HG03064 (cell line): ENCODE measurements at regions not wholly inside any gene's neighbourhood (a gene's known extent, or its start where the extent isn't known, plus 50 kb on each side); places are given as distances from the start of the nearest gene placed in this dataset.
"Not testable (repeated sequence)": the region's sequence is repeated elsewhere in the genome, so short reads cannot be mapped to it uniquely, and the experiment has no call there.

Source experiments
- ATAC-seq: cut with Tn5 transposase; IDR thresholded peaks from one replicate; pipeline ENCODE4 v1.9.1; 2021; ENCODE audit warnings: low read depth; ENCODE audit not compliant: unreplicated experiment

- no peak for ATAC-seq
These were observed 183.2 kb upstream of the MAP3K1 start for GRCh38 chr5:56632199-56632598.

DNA sequence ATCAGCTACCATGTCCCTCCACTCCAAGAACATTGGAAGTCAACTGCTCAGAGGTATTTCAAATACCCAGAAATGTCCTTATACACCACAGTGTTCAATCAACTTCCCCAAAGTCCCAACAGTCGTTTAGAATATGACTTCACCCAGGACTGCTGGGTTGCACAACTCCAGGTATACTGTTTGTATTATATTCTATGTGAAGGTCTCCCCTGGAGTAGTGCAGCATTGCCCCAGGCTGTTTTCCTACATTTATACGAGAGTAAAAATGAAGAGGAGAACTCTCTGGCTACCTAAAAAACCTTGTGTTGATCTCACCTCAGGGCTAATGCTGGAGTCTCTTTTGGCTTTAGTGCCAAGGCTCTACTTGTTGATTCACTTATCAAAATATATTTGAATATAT is 183.6 kb upstream of the MAP3K1 start:
- ATAC-seq = no peak

DNA sequence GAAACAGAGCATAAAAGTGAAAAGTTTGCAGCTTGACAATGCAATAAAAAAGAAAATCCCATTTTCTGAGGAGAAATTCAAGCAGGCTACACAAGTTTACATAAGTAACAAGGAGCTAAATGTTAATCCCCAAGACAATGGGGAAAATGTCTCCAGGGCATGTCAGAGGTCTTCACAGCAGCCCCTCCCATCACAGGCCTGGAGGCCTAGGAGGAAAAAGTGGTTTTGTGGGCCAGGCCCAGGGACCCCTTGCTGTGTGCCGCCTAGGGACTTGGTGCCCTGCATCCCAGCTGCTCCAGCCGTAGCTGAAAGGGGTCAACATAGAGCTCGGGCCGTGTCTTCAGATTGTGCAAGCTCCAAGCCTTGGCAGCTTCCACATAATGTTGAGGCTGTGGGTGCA is 186.7 kb upstream of the MAP3K1 start:
- ATAC-seq = not testable (repeated sequence)

DNA sequence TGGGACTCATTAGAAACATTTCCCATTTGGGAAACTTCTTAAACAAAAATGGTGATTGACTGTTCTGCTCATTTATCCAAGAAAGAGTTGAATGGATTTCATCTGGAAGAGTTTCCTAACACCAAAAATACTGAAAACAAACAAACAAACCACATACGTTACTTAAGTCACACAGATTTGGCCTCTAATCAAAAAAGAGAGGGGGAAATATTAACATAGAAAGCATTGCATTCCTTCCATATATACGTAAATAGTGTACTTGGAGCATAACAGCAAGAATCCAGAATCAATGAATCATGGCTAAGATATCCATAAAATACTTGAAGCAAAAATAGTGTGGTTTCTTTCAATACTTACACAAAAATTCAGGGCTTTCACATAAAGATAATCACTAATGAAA is 189.8 kb upstream of the MAP3K1 start:
- no peak for ATAC-seq

DNA sequence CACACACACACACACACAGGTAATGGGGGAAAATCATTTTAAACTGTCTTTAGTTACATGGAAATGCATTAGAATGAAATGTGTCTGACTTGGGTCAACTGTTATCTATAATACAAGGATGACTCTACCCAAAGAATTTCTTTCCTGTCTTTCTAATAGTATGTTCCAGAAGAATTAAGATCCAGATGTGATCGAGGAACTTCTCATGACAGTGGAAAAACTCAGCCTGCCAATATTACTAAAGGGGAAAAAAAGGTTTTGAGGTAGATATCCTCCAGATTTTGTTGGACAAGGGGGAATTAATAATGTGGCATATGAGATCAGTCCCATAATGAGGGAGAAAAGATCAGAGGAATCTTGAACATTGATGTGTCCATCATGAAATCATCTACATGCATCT is 190.6 kb upstream of the MAP3K1 start:
- ATAC-seq = no peak

DNA sequence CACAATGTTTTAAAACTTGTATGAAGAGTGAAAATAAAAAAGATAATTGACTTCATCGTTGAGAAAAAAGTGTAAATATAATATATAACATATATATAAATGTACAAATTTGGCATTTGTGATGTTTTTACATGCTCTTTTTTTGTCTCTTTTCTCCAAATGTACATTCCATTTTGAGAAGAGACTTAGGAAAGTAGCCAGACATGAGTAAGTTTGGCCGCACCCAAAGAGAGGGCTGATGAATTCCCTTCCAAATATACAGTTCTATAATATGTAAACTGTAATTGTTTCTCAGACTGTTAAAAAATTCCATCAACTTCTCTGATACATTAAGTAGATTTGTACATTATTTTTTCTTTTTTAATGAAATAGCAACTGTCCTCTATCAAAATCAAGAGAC is 193.2 kb upstream of the MAP3K1 start:
- ATAC-seq = no peak

DNA sequence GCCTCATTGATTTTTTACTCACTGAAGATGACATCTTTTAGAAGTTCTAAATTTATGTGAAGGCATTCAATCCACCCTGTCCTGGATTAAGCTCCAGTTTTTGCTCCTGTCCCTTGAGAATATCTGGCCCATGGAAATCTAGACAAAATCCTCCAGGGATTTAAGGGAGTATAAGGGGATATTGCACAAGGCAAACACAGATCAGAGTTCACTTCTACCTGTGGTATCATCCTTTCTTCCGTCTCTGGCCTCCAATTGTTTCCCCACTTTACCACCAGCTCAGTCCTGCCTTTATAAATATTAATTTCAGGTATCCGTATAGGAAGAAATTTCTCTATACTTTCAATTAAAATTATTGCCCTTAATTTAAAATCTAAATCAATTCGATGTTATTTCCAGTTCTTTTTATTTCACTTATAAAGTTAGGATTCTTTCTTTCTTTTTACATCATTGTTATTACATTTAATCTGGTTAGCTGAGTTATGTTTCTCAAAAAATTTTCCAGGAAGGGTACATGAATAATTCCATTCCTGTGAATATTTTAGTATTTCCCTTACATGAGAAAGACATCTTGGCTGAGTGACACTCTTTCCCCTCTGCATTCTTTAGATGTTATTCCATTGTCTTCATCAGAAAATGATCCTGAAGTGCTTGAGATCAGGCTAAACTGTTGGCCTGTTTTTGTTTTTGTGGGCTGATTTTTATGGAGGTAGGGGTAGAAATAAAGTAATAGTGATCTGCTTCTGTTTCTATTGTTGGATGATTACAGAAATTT is 194.3 kb upstream of the MAP3K1 start:
- no peak for ATAC-seq

DNA sequence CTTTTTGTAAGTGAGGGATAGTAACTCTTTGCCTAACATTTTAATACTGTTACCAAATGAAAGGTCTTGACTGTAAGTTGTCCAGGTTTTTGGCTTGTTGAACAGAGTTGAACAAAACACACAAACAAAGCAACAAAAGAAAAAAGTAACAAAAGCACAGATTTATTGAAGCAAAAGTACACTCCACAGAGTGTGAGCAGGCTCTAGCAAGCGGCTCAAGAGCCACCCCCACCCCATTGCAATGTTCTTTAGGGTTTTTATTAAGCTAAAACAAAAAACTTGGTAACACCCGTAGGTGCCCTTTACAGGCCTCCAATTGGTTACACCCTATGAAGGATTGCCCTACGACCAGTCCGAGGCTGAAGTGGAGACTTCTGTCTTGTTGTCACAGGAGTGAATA is 197.4 kb upstream of the MAP3K1 start:
- no peak for ATAC-seq

- no peak for ATAC-seq
These were observed 198.7 kb upstream of the MAP3K1 start for GRCh38 chr5:56616454-56617160.

DNA sequence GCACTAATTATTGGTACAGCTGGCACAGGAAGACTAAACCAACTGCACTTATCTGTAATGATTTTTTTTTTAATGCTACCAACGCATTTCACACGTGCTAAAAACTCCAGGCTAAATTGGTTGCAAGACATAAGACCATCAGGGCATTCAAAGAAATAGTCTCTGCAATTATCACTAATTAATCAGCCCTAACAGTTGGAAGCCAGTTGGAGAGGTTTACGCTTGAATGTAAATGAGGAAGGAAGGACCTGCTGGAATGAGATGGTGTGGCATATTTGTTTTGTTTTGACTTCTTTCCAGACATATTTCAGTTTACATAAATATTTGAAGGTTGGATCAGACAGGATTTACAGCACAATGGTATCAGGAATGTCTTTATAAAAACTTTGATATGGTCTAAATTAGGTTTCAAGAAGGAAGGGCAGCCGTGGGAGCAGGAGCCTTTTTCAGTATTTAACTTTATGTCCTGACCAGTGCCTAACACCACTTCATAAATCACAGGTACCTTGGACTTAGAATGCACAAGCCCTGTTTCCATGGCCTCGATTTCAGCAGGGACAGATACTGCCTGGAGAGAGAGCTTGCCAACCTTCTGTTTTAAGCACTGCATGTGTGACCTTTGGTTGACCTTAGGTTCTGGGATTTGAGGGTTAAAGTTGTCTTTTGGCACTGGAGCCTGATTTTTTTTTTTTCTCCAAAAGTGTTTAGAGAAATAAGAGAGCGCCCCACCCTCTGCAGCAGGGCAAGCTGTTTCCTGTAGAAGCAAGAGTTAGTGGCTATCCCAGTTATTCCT is 199.8 kb upstream of the MAP3K1 start:
- ATAC-seq = no peak

- no peak for ATAC-seq
These were observed 202.6 kb upstream of the MAP3K1 start for GRCh38 chr5:56612759-56613158.

- no peak for ATAC-seq
These were observed 203.0 kb upstream of the MAP3K1 start for GRCh38 chr5:56612353-56612752.

- ATAC-seq = no peak
These were observed 205.2 kb upstream of the MAP3K1 start for GRCh38 chr5:56610093-56610698.

DNA sequence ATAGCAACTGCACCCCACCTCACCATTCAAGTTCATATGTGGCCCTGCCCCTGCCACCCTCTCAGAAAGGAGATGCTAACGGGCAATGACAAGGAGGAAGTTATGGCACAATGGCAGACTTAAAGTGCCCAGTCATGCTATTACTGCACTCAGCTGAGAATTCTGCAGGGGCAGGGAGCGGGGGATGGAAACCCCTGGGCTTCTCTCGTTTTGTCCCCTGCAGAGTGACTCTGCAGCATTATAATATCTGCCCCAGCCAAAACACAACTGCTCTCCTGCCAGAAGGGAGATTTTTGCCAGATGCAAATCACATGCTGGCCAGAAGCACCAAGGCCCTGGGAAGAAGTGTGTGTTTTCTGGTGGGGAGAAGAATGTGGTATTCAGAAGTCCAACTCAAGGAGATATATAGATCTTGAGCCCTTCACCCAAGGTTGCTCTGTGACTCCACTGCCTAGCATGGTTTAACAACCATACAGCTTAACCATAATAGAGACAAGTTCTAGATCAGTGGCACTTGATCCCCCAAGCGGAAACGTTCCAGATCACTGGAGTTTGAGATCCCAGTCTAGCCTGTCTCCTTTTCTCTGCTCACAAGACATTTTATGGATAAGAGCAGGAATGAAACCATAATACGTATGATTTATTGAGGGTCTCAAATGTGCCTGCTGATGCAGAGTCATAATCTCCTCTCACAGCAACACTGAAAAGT is 207.0 kb upstream of the MAP3K1 start:
- ATAC-seq = no peak

GRCh38 chr5:56607551-56607950 is 207.8 kb upstream of the MAP3K1 start:
- no peak for ATAC-seq

- ATAC-seq = no peak
These were observed 208.3 kb upstream of the MAP3K1 start for GRCh38 chr5:56607074-56607473.

- ATAC-seq = no peak
These were observed 209.2 kb upstream of the MAP3K1 start for GRCh38 chr5:56606192-56606591.

DNA sequence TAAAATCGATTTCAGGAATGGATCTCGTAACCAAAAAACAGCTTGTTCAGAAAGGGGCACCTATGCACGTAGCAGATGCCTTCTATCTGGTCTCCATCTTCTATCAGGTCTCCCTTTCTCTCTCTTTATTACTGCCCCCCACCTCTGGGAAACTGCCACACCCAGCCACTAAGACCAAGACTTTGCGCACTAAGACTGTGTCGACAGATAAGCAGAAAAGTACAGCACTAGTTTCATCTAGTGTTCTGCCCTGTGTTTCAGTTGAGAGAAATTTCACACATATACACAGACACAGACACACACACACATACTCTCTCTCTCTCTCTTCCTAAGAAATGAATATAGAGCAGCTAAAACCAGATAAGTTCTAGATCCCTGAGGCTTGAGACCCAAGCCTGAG is 210.1 kb upstream of the MAP3K1 start:
- ATAC-seq = no peak

GRCh38 chr5:56601641-56602071 is 213.7 kb upstream of the MAP3K1 start:
- no peak for ATAC-seq

- no peak for ATAC-seq
These were observed 216.4 kb upstream of the MAP3K1 start for GRCh38 chr5:56598941-56599340.
